HepG2 (cell line): ENCODE measurements at regions not wholly inside any gene's neighbourhood (a gene's known extent, or its start where the extent isn't known, plus 50 kb on each side); places are given as distances from the start of the nearest gene placed in this dataset.

Source experiments
- ATAC-seq: fragments of 200-7000 bp; cut with Tn5 transposase; 3 replicates; pipeline ENCODE4 v1.9.1; 2020; ENCODE audit warnings: mild to moderate bottlenecking, moderate library complexity
- BruUV-seq: library from RNA; stranded (reverse); fragments of 400-500 nt; replicated peaks from 2 replicates; lab custom pipeline; 2021; lab: Mats Ljungman, UMichigan
- CTCF ChIA-PET: fragments of 300-600 bp; formaldehyde crosslinking; extraction: SDS; loops from one replicate; lab custom pipeline; 2021; ENCODE audit warnings: low total read pairs, inconsistent platforms, low intra/inter-chr PET ratio; lab: Yijun Ruan, JAX
- POLR2A ChIA-PET: fragments of 350-600 bp; sonication (Branson Sonifier 250); formaldehyde crosslinking; loops from one replicate; lab custom pipeline; 2020; ENCODE audit warnings: antibody characterized with exemption, inconsistent platforms; lab: Yijun Ruan, JAX
- DNase-seq: peaks from one replicate; pipeline ENCODE4 v3.0.0-alpha.2; 2015; ENCODE audit warnings: low spot score
- FAIRE-seq: peaks from 3 replicates; lab custom pipeline; 2011; peaks lifted over from hg19 to GRCh38; lab: Jason Lieb, UNC
- H2AFZ ChIP-seq: one replicate; pipeline ENCODE4 v1.6.1; 2011; ENCODE audit warnings: low read length, inconsistent platforms
- H3K27ac ChIP-seq: fragments of 300-600 bp; 3 replicates; pipeline ENCODE4 v1.8.0; 2011; ENCODE audit warnings: mixed run types, mild to moderate bottlenecking, mixed read lengths, low read length, inconsistent platforms; ENCODE audit not compliant: insufficient read depth; ENCODE audit errors: extremely low read length
- H3K27me3 ChIP-seq, 2 experiments: fragments of 200-600 bp in 1 of 2; 2 replicates in 1 of 2; 3 replicates in 1 of 2; pipeline versions ENCODE4 v1.6.0 to v1.8.0; 2011; ENCODE audit warnings: low read length in 2 of 2, mild to moderate bottlenecking in 2 of 2, moderate library complexity in 2 of 2, inconsistent platforms in 1 of 2; ENCODE audit not compliant: insufficient read depth in 2 of 2, control insufficient read depth in 1 of 2
- H3K36me3 ChIP-seq, 2 experiments: fragments of 200-600 bp in 1 of 2; replicated peaks in 1 of 2; 2 replicates in 1 of 2; 3 replicates in 1 of 2; pipeline versions ENCODE4 v1.5.1 to v1.8.0; 2011; ENCODE audit warnings: low read length in 2 of 2, inconsistent platforms in 1 of 2; ENCODE audit not compliant: insufficient read depth in 2 of 2, control insufficient read depth in 1 of 2
- H3K4me1 ChIP-seq: 2 replicates; pipeline ENCODE4 v1.5.1; 2012; ENCODE audit warnings: low read length, inconsistent platforms; ENCODE audit not compliant: insufficient read depth
- H3K4me2 ChIP-seq: 2 replicates; pipeline ENCODE4 v1.6.0; 2011; ENCODE audit warnings: low read depth, low read length, inconsistent platforms
- H3K4me3 ChIP-seq, 3 experiments: fragments of 200-600 bp in 1 of 3; sonication (generic), shearing (Covaris generic) in 1 of 3; replicated peaks in 1 of 3; 2 replicates each; pipeline ENCODE4 v1.5.1; 2011 to 2016; ENCODE audit warnings: low read length in 3 of 3, inconsistent platforms in 2 of 3, low read depth in 2 of 3, mild to moderate bottlenecking in 2 of 3, control low read depth in 1 of 3, mixed read lengths in 1 of 3; ENCODE audit not compliant: insufficient read depth in 1 of 3
- H3K79me2 ChIP-seq: one replicate; pipeline ENCODE4 v1.6.1; 2011; ENCODE audit warnings: low read length, inconsistent platforms; ENCODE audit not compliant: insufficient read depth
- H3K9ac ChIP-seq: 2 replicates; pipeline ENCODE4 v1.6.0; 2011; ENCODE audit warnings: mild to moderate bottlenecking, low read depth, low read length, inconsistent platforms; ENCODE audit not compliant: insufficient read depth
- H3K9me3 ChIP-seq: 2 replicates; pipeline ENCODE4 v1.5.1; 2012; ENCODE audit warnings: mild to moderate bottlenecking, low read length
- H4K20me1 ChIP-seq: 2 replicates; pipeline ENCODE4 v1.6.0; 2011; ENCODE audit warnings: inconsistent platforms, mild to moderate bottlenecking, low read length, moderate library complexity; ENCODE audit not compliant: insufficient read depth
- BRF2 ChIP-seq: sonication (generic); formaldehyde crosslinking; IDR thresholded peaks from 2 replicates; pipeline ENCODE4 v1.8.1; 2022; ENCODE audit warnings: mild to moderate bottlenecking, missing genetic modification reagents
- HNF1B ChIP-seq: sonication (generic); formaldehyde crosslinking; IDR thresholded peaks from 2 replicates; pipeline ENCODE4 v1.5.1; 2020; ENCODE audit warnings: mild to moderate bottlenecking, moderate library complexity, missing genetic modification reagents
- ISX ChIP-seq: sonication (generic); formaldehyde crosslinking; conservative IDR thresholded peaks from 2 replicates; pipeline ENCODE4 v1.5.0; 2020; ENCODE audit warnings: missing genetic modification reagents
- KLF9 ChIP-seq: IDR thresholded peaks from 2 replicates; pipeline ENCODE4 v1.6.1; 2016; ENCODE audit warnings: low read depth
- NCOA1 ChIP-seq: sonication (generic); formaldehyde crosslinking; IDR thresholded peaks from 2 replicates; pipeline ENCODE4 v1.9.0; 2021; ENCODE audit warnings: missing genetic modification reagents
- SP4 ChIP-seq: sonication (generic); formaldehyde crosslinking; IDR thresholded peaks from 2 replicates; pipeline ENCODE4 v1.8.1; 2023; ENCODE audit warnings: mild to moderate bottlenecking, missing genetic modification reagents
- ZNF329 ChIP-seq: sonication (generic); formaldehyde crosslinking; IDR thresholded peaks from 2 replicates; pipeline ENCODE4 v1.9.0; 2021; ENCODE audit warnings: low read depth, mild to moderate bottlenecking, missing genetic modification reagents
- ZNF629 ChIP-seq: sonication (generic); formaldehyde crosslinking; conservative IDR thresholded peaks from 2 replicates; pipeline ENCODE4 v1.5.0; 2020; ENCODE audit warnings: missing genetic modification reagents
- ZNF792 ChIP-seq: IDR thresholded peaks from 2 replicates; pipeline ENCODE4 v1.6.1; 2016
- in situ Hi-C: cut with HindIII; loops from 2 replicates; pipeline ENCODE4 v1.10.0; 2017; ENCODE audit warnings: low pct_unique_long_range_greater_than_20kb; ENCODE audit not compliant: extremely low pct_ligation_motif_present
- intact Hi-C: fragments of 100-400 bp; cut with micrococcal nuclease; formaldehyde crosslinking; loops from one replicate; pipeline ENCODE4 v1.10.0; 2022; ENCODE audit not compliant: unreplicated experiment
- TF ChIP-seq, protein P1 (sequence below): sonication (generic); formaldehyde crosslinking; IDR thresholded peaks from 2 replicates; pipeline ENCODE4 v1.4.0; 2020; ENCODE audit warnings: missing genetic modification reagents, mild to moderate bottlenecking, borderline replicate concordance
- TF ChIP-seq, protein P2 (sequence below): IDR thresholded peaks from 2 replicates; pipeline ENCODE4 v1.6.1; 2016; ENCODE audit warnings: low read depth
- TF ChIP-seq, protein P3 (sequence below), 2 experiments: sonication (generic) in 1 of 2; formaldehyde crosslinking in 1 of 2; IDR thresholded peaks; 2 replicates each; pipeline versions ENCODE4 v1.4.0 to v1.6.1; 2018 to 2020; ENCODE audit warnings: missing genetic modification reagents in 2 of 2, borderline replicate concordance in 1 of 2, low read depth in 1 of 2, mild to moderate bottlenecking in 1 of 2, missing biosample characterization in 1 of 2
- TF ChIP-seq, protein P4 (sequence below): sonication (generic); formaldehyde crosslinking; IDR thresholded peaks from 2 replicates; pipeline ENCODE4 v1.5.0; 2020; ENCODE audit warnings: mild to moderate bottlenecking, low read depth, missing genetic modification reagents, borderline replicate concordance

DNA sequence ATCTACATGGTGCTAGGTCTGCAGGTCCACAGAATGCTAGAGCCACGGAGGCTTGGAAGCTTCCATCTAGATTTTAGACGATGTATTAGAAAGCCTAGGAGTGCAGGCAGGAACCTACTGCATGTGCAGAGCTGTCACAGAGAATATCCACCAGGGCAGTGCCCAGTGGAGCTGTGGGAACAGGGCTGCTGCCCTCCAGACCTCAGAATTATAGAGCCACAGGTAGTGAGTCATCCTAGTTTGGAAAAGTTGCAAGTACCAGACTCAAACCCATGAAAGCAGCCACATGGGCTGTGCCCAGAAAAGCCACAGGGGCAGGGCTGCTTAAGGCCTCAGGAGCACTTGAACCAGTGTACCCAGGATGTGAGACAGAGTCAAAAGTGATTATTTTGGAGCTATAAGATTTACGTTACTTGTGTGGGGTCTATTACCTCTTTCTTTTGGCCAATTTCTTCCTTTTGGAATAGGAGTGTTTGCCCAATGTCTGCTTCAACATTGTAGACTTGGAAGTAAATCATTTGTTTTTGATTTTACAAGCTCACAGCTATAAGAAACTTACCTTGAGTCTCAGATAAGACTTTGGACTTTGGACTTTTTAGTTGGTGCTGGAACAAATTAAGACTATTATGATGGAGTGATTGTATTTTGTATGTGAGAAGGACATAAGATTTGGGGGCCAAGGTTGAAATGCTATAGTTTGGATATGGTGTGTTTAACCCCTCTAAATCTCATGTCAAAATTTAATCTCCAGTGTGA lies 143.5 kb upstream of the CHRDL1 start (continued):
- no peak for TF ChIP-seq ZNF792
- TF ChIP-seq NCOA1 (CRISPR knock-in tag): no peak
- no peak for TF ChIP-seq BRF2

GRCh38 chrX:110924871-110925270 lies 129.3 kb upstream of the CHRDL1 start:
- Histone ChIP-seq H3K4me1 (no peaks in the 10 kb centered on the region), H3K36me3 (no peaks in the 10 kb centered on the region), H4K20me1 (no peaks in the 10 kb centered on the region), H3K27me3 (no peaks in the 10 kb centered on the region), H3K4me2 (no peak overlapping the region), H3K79me2 (no peaks in the 10 kb centered on the region), H3K9ac (no peak overlapping the region), H2AFZ (no peak overlapping the region), H3K27ac (no peak overlapping the region), H3K9me3 (no peaks in the 10 kb centered on the region), H3K4me3 (no peak overlapping the region)
- BruUV-seq: no TSS peak
- in situ Hi-C loops (no loop called here), intact Hi-C loops (no loop called here)
- FAIRE-seq: no peak
- POLR2A ChIA-PET: no interaction called here
- CTCF ChIA-PET: no interaction called here
- no peak for ATAC-seq
- no peak for DNase-seq
- TF ChIP-seq, protein P1, sequence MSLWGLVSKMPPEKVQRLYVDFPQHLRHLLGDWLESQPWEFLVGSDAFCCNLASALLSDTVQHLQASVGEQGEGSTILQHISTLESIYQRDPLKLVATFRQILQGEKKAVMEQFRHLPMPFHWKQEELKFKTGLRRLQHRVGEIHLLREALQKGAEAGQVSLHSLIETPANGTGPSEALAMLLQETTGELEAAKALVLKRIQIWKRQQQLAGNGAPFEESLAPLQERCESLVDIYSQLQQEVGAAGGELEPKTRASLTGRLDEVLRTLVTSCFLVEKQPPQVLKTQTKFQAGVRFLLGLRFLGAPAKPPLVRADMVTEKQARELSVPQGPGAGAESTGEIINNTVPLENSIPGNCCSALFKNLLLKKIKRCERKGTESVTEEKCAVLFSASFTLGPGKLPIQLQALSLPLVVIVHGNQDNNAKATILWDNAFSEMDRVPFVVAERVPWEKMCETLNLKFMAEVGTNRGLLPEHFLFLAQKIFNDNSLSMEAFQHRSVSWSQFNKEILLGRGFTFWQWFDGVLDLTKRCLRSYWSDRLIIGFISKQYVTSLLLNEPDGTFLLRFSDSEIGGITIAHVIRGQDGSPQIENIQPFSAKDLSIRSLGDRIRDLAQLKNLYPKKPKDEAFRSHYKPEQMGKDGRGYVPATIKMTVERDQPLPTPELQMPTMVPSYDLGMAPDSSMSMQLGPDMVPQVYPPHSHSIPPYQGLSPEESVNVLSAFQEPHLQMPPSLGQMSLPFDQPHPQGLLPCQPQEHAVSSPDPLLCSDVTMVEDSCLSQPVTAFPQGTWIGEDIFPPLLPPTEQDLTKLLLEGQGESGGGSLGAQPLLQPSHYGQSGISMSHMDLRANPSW (CRISPR knock-in tag): no peak
- TF ChIP-seq ZNF629 (CRISPR knock-in tag) (no peak), KLF9 (CRISPR knock-in tag) (no peak), ZNF329 (no peak), HNF1B (CRISPR knock-in tag) (no peak), SP4 (CRISPR knock-in tag) (no peak), ISX (no peak)
- TF ChIP-seq, protein P2, sequence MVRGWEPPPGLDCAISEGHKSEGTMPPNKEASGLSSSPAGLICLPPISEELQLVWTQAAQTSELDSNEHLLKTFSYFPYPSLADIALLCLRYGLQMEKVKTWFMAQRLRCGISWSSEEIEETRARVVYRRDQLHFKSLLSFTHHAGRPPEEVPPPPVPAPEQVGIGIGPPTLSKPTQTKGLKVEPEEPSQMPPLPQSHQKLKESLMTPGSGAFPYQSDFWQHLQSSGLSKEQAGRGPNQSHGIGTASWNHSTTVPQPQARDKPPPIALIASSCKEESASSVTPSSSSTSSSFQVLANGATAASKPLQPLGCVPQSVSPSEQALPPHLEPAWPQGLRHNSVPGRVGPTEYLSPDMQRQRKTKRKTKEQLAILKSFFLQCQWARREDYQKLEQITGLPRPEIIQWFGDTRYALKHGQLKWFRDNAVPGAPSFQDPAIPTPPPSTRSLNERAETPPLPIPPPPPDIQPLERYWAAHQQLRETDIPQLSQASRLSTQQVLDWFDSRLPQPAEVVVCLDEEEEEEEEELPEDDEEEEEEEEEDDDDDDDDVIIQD (CRISPR knock-in tag): no peak
- TF ChIP-seq, protein P3, sequence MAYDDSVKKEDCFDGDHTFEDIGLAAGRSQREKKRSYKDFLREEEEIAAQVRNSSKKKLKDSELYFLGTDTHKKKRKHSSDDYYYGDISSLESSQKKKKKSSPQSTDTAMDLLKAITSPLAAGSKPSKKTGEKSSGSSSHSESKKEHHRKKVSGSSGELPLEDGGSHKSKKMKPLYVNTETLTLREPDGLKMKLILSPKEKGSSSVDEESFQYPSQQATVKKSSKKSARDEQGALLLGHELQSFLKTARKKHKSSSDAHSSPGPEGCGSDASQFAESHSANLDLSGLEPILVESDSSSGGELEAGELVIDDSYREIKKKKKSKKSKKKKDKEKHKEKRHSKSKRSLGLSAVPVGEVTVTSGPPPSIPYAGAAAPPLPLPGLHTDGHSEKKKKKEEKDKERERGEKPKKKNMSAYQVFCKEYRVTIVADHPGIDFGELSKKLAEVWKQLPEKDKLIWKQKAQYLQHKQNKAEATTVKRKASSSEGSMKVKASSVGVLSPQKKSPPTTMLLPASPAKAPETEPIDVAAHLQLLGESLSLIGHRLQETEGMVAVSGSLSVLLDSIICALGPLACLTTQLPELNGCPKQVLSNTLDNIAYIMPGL (CRISPR knock-in tag; IDR thresholded peaks at IDR 0.05; ENCODE audit: borderline replicate concordance in 1 of 2, low read depth in 1 of 2): no peak
- TF ChIP-seq, protein P4, sequence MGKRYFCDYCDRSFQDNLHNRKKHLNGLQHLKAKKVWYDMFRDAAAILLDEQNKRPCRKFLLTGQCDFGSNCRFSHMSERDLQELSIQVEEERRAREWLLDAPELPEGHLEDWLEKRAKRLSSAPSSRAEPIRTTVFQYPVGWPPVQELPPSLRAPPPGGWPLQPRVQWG (CRISPR knock-in tag): no peak
